HUES48 (cell line): ENCODE measurements at regions not wholly inside any gene's neighbourhood (a gene's known extent, or its start where the extent isn't known, plus 50 kb on each side); places are given as distances from the start of the nearest gene placed in this dataset.
"Not testable (repeated sequence)": the region's sequence is repeated elsewhere in the genome, so short reads cannot be mapped to it uniquely, and the experiment has no call there.

Source experiments
- H3K27ac ChIP-seq: one replicate; pipeline ENCODE4 v1.7.0; 2013; ENCODE audit warnings: low read depth, low read length, inconsistent platforms
- H3K27me3 ChIP-seq: 2 replicates; pipeline ENCODE4 v1.6.1; 2013; ENCODE audit warnings: mild to moderate bottlenecking, low read length; ENCODE audit not compliant: control insufficient read depth, insufficient read depth
- H3K36me3 ChIP-seq: 2 replicates; pipeline ENCODE4 v1.6.1; 2013; ENCODE audit warnings: low read length; ENCODE audit not compliant: control insufficient read depth, insufficient read depth
- H3K4me1 ChIP-seq: 2 replicates; pipeline ENCODE4 v1.6.1; 2013; ENCODE audit warnings: mild to moderate bottlenecking, low read length; ENCODE audit not compliant: control insufficient read depth, insufficient read depth
- H3K4me3 ChIP-seq: 2 replicates; pipeline ENCODE4 v1.5.1; 2013; ENCODE audit warnings: mild to moderate bottlenecking, low read depth, low read length
- H3K9ac ChIP-seq: 2 replicates; pipeline ENCODE4 v1.6.1; 2013; ENCODE audit warnings: mild to moderate bottlenecking, low read depth, low read length, moderate library complexity
- H3K9me3 ChIP-seq: 2 replicates; pipeline ENCODE4 v1.6.1; 2013; ENCODE audit warnings: low read length; ENCODE audit not compliant: control insufficient read depth, insufficient read depth

DNA sequence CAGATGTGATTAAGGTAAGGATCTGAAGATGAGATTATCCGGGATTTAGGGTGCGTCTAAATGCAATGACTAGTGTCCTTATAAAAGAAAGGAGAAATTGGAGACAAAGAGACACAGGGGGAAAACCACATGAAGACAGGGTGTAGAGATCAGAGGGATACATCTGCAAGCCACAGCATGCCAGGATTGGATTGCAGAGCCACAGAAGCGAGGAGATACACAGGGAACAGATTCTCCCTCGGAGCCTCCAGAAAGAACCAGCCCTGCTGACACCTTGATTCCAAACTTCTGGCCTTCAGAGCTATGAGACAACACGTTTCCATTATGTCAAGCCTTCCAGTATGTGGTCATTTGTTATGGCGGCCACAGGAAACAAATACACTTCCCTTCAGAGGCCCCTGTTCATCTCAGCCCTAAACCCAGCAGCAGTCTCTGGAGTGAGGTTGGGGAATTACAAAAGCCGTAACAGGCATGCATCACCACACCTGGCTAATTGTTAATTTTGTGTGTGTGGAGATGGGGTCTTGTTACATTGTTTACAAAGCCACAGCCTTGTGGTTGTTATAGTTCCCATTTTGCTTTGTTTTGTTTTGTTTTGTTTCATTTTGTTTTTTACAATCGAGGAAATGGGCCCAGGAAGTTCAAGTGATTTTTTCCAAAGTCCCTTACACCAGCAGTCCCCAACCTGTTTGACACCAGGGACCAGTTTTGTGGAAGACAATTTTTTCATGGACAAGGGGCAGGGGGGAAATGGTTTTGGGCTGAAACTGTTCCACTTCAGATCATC, 51.6 kb upstream of the LYRM9 start:
- no peaks in the 10 kb centered on the region for H3K9me3 ChIP-seq
- H3K27me3 ChIP-seq, result no peaks in the 10 kb centered on the region
- no peak overlapping the region for H3K27ac ChIP-seq
- no peak overlapping the region for H3K9ac ChIP-seq
- H3K4me3 ChIP-seq, result no peak overlapping the region
- peaks cover 24% of the 10 kb centered on the region for H3K4me1 ChIP-seq
- no peaks in the 10 kb centered on the region for H3K36me3 ChIP-seq

DNA sequence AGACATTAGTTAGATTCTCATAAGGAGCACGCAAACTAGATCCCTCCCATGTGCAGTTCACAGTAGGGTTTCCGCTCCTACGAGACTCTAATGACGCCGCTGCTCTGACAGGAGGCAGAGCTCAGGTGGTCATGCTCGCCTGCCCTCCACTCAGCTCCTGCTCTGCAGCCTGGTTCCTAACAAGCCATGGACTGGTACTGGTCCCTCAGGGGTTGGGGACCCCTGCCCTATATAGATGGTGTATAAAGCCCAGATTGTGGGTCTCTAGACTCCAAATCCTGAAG, 52.1 kb upstream of the LYRM9 start:
- H3K4me1 ChIP-seq, result peaks cover 19% of the 10 kb centered on the region
- H3K27ac ChIP-seq, result no peak overlapping the region
- H3K36me3 ChIP-seq, result no peaks in the 10 kb centered on the region
- H3K9ac ChIP-seq, result no peak overlapping the region
- H3K9me3 ChIP-seq, result no peaks in the 10 kb centered on the region
- no peak overlapping the region for H3K4me3 ChIP-seq
- H3K27me3 ChIP-seq, result no peaks in the 10 kb centered on the region

DNA sequence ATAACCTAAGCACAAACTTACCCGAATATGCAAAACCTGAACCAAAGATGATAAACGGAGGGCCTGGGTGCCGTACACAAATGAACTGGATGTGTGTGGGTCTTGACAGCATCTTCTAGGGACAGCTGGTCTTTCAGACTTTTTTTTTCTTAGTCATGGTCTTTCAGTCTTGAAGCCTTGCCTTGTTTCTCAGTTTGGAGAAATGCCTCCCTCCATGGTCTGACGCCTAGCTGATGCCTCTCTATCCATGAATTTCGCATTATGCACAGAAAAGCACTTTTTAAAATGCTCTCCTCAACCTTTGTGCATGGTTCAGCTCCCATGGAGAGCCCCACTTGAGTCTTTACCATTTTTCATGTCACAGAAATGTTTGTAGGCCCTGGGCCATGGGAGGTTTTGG, 52.8 kb upstream of the LYRM9 start:
- H3K27ac ChIP-seq, result no peak overlapping the region
- no peaks in the 10 kb centered on the region for H3K36me3 ChIP-seq

DNA sequence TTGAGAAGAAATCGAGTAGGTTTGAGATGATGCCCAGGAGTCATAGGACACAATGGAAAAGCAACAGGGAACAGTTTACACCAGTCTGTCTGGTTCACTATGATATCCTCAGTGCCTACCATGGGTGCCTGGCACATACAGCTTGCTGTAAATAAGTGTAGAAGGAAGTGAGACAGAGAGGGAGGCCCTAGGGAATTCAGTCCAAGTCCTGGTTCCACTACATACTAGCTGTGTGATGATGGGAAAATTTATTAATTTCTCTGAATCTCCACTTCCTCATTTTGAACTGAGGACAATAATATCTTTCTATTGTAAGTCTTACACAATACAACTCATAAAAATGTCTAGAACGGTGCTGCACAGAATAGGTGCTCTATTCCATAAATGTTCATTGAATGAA, 53.3 kb upstream of the LYRM9 start:
- Histone ChIP-seq H3K27ac (no peak overlapping the region), H3K4me1 (peaks cover 12% of the 10 kb centered on the region), H3K9ac (no peak overlapping the region), H3K4me3 (no peak overlapping the region), H3K9me3 (no peaks in the 10 kb centered on the region), H3K36me3 (no peaks in the 10 kb centered on the region), H3K27me3 (no peaks in the 10 kb centered on the region)

More for the DNA sequence above, 52.8 kb upstream of the LYRM9 start:
- H3K4me3 ChIP-seq, result no peak overlapping the region
- no peak overlapping the region for H3K9ac ChIP-seq
- H3K27me3 ChIP-seq, result no peaks in the 10 kb centered on the region
- peaks cover 12% of the 10 kb centered on the region for H3K4me1 ChIP-seq
- no peaks in the 10 kb centered on the region for H3K9me3 ChIP-seq

DNA sequence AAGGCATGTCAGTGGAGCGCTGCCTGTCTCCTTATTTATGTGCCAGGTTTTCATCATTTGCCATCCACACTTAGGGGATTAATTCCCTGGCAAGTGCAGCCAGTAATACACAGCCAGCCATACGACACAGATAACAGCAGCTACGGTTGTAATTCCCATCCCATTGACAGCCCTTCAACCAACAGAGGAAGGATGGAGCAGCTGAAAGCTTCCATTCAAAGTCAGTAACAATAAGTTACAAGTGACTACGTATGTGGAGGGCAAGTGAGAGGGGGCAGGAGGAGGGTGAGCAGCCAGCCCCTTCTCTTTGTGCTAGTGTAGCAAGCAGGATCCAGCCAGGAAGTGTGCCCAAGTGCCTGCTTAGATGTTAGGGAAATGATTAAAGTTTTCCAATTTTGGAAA, 53.8 kb upstream of the LYRM9 start:
- peaks cover 12% of the 10 kb centered on the region for H3K4me1 ChIP-seq
- H3K4me3 ChIP-seq, result no peak overlapping the region
- H3K9ac ChIP-seq, result no peak overlapping the region
- H3K36me3 ChIP-seq, result no peaks in the 10 kb centered on the region
- no peaks in the 10 kb centered on the region for H3K27me3 ChIP-seq
- no peak overlapping the region for H3K27ac ChIP-seq
- H3K9me3 ChIP-seq, result no peaks in the 10 kb centered on the region

DNA sequence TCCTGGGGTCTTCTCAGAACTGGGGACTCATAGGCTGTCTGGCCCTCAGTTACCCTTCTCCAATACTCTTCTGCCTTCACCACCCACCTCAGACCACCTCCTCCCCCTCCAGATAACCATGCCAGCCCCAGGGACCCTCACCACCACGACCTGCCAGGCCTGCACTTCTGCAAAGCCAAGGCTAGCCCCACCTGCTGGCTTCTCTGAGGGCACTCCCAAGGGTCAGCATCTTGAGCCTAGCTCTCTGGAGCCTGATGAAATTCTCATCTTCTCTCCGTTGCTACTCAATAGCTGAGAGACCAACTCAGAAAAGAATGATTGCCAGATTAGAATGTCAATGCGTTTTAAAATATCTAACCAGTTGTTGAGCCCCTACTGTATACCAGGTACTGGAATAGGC, 56.1 kb upstream of the LYRM9 start:
- no peak overlapping the region for H3K4me3 ChIP-seq
- H3K36me3 ChIP-seq, result no peaks in the 10 kb centered on the region
- no peak overlapping the region for H3K27ac ChIP-seq
- H3K4me1 ChIP-seq, result peaks cover 21% of the 10 kb centered on the region
- no peaks in the 10 kb centered on the region for H3K27me3 ChIP-seq
- no peaks in the 10 kb centered on the region for H3K9me3 ChIP-seq
- no peak overlapping the region for H3K9ac ChIP-seq

DNA sequence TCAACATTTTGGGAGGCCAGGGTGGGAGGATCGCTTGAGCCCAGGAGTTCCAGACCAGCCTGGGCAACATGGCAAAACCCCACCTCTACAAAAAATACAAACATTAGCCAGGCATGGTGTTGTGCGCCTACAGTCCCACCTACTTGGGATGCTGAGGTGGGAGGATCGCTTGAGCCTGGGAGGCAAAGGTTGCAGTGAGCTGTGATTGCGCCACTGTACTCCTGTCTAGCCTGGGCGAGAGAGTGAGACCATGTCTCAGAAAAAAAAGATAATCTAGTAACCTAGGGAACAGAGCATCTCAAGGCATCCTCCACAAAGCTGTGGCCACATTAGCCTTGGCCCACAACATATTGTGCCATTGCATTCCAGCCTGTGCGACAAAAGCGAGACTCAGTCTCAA, 57.1 kb upstream of the LYRM9 start:
- not testable (repeated sequence) for H3K27ac ChIP-seq, H3K27me3 ChIP-seq, H3K9me3 ChIP-seq, H3K36me3 ChIP-seq, H3K4me3 ChIP-seq, H3K9ac ChIP-seq
- peaks cover 19% of the 10 kb centered on the region for H3K4me1 ChIP-seq

DNA sequence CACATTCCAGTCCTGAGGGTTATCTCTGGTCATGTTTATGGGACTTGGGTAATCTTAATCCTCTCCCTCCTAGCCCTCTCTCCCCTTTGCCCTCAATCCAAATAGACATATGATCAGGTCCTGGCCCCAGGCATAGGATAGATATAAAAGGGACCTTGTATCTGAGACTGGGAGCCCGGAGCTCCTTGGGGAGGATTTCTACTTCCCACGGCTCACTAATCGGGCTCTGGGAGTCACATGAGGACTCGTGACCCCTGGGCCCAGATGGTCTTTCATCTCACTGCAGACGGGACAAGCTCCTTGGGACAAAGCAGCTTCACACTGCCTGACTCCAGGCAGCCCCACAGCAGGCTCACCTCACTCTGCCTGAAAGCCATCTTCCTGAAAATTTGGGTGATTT, 57.8 kb upstream of the LYRM9 start:
- Histone ChIP-seq H3K9ac (no peak overlapping the region), H3K27ac (no peak overlapping the region), H3K9me3 (no peaks in the 10 kb centered on the region), H3K36me3 (no peaks in the 10 kb centered on the region), H3K27me3 (no peaks in the 10 kb centered on the region), H3K4me1 (peaks cover 18% of the 10 kb centered on the region), H3K4me3 (no peak overlapping the region)

DNA sequence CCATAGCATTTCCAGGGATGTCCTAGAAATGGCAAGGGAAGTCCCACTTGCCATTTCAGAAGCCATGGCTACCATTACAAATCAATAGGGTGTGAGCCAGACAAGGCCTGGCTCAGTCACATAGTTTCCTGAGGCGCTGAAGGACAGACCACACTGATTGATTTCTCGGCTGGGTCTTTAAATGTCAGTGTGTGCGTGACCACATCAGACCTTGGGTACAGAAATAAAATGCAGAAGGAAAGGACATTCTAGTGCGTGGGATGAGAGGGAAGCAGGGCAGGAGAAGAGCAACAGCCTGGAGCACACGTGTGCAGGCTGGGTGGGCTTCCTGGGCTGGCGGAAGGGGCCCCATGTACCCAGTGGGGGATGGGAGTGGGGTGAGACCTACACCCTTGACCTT, 58.7 kb upstream of the LYRM9 start:
- Histone ChIP-seq H3K9ac (no peak overlapping the region), H3K4me3 (no peak overlapping the region), H3K27ac (no peak overlapping the region), H3K36me3 (no peaks in the 10 kb centered on the region), H3K9me3 (no peaks in the 10 kb centered on the region), H3K4me1 (peaks cover 24% of the 10 kb centered on the region), H3K27me3 (no peaks in the 10 kb centered on the region)

DNA sequence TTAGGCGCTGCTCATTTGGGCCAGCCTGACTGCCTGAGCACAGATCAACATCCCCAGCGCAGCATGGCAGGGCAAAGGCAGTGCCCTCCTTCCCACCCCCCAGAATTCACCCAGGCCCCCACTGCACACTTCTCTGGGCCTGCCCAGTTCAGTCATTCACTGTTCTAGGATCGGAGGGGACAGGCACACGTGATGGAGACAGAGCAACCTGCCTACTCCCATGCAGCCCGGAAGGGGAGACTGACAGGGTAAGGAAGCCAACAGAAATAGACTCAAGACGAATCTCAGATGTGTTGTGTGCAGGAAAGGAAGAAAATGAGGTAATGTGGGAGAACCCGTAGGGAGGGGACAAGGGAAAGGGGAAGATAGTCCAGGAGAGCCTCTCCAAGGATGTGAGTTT, 59.2 kb upstream of the LYRM9 start:
- H3K9me3 ChIP-seq, result no peaks in the 10 kb centered on the region
- peaks cover 29% of the 10 kb centered on the region for H3K4me1 ChIP-seq
- no peak overlapping the region for H3K9ac ChIP-seq
- no peaks in the 10 kb centered on the region for H3K36me3 ChIP-seq
- no peaks in the 10 kb centered on the region for H3K27me3 ChIP-seq
- H3K27ac ChIP-seq, result no peak overlapping the region
- no peak overlapping the region for H3K4me3 ChIP-seq

DNA sequence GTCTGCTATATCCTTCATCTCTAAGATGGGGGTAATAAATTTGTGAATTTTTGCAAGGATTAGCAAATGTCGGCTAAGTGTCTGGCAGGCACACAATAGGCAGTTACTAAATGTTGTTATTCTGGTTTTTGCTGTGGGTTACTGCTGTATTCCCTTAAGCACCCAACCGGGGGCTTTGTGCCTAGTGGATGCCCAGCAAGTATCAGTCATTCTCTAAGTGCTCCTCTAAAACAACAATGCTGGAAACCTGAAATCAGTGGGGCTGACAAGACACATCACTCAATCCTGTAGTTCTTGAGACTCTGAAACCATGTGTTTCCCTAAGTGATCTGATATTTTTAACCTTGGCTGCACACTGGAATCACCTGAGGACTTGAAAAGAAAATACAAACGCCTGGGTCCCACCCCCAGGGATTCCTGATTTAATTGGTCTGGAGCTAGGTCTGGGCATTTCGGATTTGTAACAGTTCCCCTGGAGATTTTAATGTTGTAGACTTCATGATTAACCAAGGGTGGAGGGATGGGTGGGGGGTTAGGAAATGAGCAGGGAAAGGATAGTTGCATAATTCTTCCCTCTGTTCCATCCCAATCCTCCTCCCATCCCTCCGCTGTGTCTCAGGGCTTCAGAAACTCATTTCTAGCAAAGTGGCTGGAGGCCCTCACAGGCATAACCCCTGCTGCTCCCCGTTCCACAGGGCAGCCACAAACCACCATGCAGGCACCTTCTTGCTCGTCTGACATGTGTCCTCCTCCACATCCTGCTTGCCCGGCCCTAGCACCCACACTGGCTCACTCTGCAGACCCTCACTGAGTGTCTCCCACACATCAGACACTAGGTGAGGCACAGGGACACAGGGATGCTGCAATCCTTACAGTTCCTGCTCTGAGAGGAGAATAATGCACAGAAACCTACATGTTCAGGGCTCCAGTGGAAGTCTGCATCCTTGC, 61.7 kb upstream of the LYRM9 start:
- H3K27ac ChIP-seq, result no peak overlapping the region
- peaks cover 45% of the 10 kb centered on the region for H3K4me1 ChIP-seq
- no peak overlapping the region for H3K9ac ChIP-seq
- no peak overlapping the region for H3K4me3 ChIP-seq
- H3K36me3 ChIP-seq, result no peaks in the 10 kb centered on the region
- H3K9me3 ChIP-seq, result no peaks in the 10 kb centered on the region
- no peaks in the 10 kb centered on the region for H3K27me3 ChIP-seq
